Endodermal cell (in vitro differentiated cells): ENCODE measurements at regions not wholly inside any gene's neighbourhood (a gene's known extent, or its start where the extent isn't known, plus 50 kb on each side); places are given as distances from the start of the nearest gene placed in this dataset.

Experiments used
- DNase-seq: peaks from one replicate; pipeline ENCODE4 v3.0.0-alpha.2; 2017
- H3K27ac ChIP-seq: 2 replicates; pipeline ENCODE4 v1.5.1; 2013; ENCODE audit warnings: mild to moderate bottlenecking, low read depth, low read length, moderate library complexity
- H3K27me3 ChIP-seq: 2 replicates; pipeline ENCODE4 v1.6.1; 2013; ENCODE audit warnings: mild to moderate bottlenecking, low read length, moderate library complexity; ENCODE audit not compliant: insufficient read depth, control insufficient read depth, poor library complexity, severe bottlenecking
- H3K36me3 ChIP-seq: 2 replicates; pipeline ENCODE4 v1.7.0; 2013; ENCODE audit warnings: mild to moderate bottlenecking, low read length, moderate library complexity; ENCODE audit not compliant: control insufficient read depth, insufficient read depth
- H3K4me1 ChIP-seq: one replicate; pipeline ENCODE4 v1.7.0; 2013; ENCODE audit warnings: low read length; ENCODE audit not compliant: control insufficient read depth, insufficient read depth
- H3K4me3 ChIP-seq: 2 replicates; pipeline ENCODE4 v1.5.1; 2013; ENCODE audit warnings: mild to moderate bottlenecking, low read length, moderate library complexity
- H3K9ac ChIP-seq: 2 replicates; pipeline ENCODE4 v1.6.1; 2013; ENCODE audit warnings: mild to moderate bottlenecking, low read length, moderate library complexity; ENCODE audit not compliant: poor library complexity, severe bottlenecking; ENCODE audit errors: extremely low read depth
- H3K9me3 ChIP-seq: 2 replicates; pipeline ENCODE4 v1.6.1; 2013; ENCODE audit warnings: mild to moderate bottlenecking, low read length, moderate library complexity; ENCODE audit not compliant: control insufficient read depth
- H3K27ac Mint-ChIP-seq: 2 replicates; pipeline ENCODE4 v1.8.0; 2020; ENCODE audit warnings: mixed read lengths
- H3K27me3 Mint-ChIP-seq: 2 replicates; pipeline ENCODE4 v1.8.0; 2021; ENCODE audit warnings: mild to moderate bottlenecking, mixed read lengths; ENCODE audit not compliant: insufficient read depth
- H3K36me3 Mint-ChIP-seq: 2 replicates; pipeline ENCODE4 v1.8.0; 2020; ENCODE audit warnings: low read depth, mixed read lengths
- H3K4me1 Mint-ChIP-seq: 2 replicates; pipeline ENCODE4 v1.8.0; 2020; ENCODE audit warnings: mixed read lengths
- H3K4me3 Mint-ChIP-seq: 2 replicates; pipeline ENCODE4 v1.8.0; 2020; ENCODE audit warnings: mild to moderate bottlenecking, moderate library complexity, mixed read lengths
- H3K9me3 Mint-ChIP-seq: 2 replicates; pipeline ENCODE4 v1.8.0; 2020; ENCODE audit warnings: mild to moderate bottlenecking, mixed read lengths
- CTCF ChIP-seq: fragments of 200-600 bp; sonication (generic); conservative IDR thresholded peaks from 2 replicates; pipeline ENCODE4 v1.5.0; 2021; ENCODE audit warnings: antibody characterized with exemption, mild to moderate bottlenecking
- WGBS, 2 experiments: methylation state at CpG; one replicate each; pipeline versions ENCODE4 v1.1.5 to v1.1.7; 2013; ENCODE audit warnings: missing lambda C conversion rate in 2 of 2, mixed read lengths in 1 of 2; ENCODE audit not compliant: insufficient coverage in 1 of 2, insufficient read length in 1 of 2; 5-methylcytosine and 5-hydroxymethylcytosine counted together

GRCh38 chr12:92543359-92543758 is 159.4 kb upstream of the PLEKHG7 start:
- H3K27me3 Mint-ChIP-seq, result no peaks in the 10 kb centered on the region
- no peaks in the 10 kb centered on the region for H3K9me3 ChIP-seq
- no peak overlapping the region for H3K4me3 Mint-ChIP-seq
- 94% methylated on average over 1 of the region's 1 CpG; no CpG with 5 or more reads in 1 of the 2 experiments for WGBS, 2 experiments
- H3K27ac ChIP-seq, result no peak overlapping the region
- no peaks in the 10 kb centered on the region for H3K27me3 ChIP-seq
- TF ChIP-seq CTCF, result no peak
- H3K36me3 Mint-ChIP-seq, result no peaks in the 10 kb centered on the region
- peaks cover 11% of the 10 kb centered on the region for H3K4me1 ChIP-seq
- no peaks in the 10 kb centered on the region for H3K36me3 ChIP-seq
- no peak overlapping the region for H3K9ac ChIP-seq
- H3K4me3 ChIP-seq, result no peak overlapping the region
- no peak overlapping the region for H3K27ac Mint-ChIP-seq
- peaks cover 23% of the 10 kb centered on the region for H3K4me1 Mint-ChIP-seq
- H3K9me3 Mint-ChIP-seq, result no peaks in the 10 kb centered on the region
- DNase-seq, result no peak

DNA sequence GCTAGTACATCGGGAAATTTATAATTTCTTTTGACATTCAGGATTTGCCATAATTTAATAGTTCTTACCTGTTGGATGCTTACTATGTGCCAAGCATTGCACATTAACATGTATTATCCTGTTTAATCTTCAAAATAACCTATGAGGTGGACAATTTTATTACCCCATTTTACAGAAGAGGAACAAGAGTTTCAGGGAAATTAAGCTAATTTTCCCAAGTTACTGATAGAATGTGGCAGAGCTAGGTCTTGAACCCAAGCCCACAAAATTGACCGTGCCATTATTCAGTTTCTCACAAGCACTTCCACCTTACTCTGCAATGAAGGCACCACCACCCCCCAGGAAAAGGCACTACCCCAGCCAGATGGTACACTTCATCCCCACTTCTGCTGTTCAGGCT is 161.1 kb upstream of the PLEKHG7 start:
- Histone ChIP-seq H3K9me3 (no peaks in the 10 kb centered on the region), H3K4me3 (no peak overlapping the region), H3K36me3 (no peaks in the 10 kb centered on the region), H3K4me1 (peaks cover 11% of the 10 kb centered on the region), H3K9ac (no peak overlapping the region), H3K27me3 (no peaks in the 10 kb centered on the region), H3K27ac (no peak overlapping the region)
- no peak for TF ChIP-seq CTCF
- Mint-ChIP-seq H3K9me3 (no peaks in the 10 kb centered on the region), H3K27me3 (no peaks in the 10 kb centered on the region), H3K36me3 (no peaks in the 10 kb centered on the region), H3K4me3 (no peak overlapping the region), H3K4me1 (peaks cover 19% of the 10 kb centered on the region), H3K27ac (no peak overlapping the region)
- DNase-seq, result no peak
- WGBS, 2 experiments, result 96 to 100% methylated on average over 1 to 2 of the region's 2 CpGs

DNA sequence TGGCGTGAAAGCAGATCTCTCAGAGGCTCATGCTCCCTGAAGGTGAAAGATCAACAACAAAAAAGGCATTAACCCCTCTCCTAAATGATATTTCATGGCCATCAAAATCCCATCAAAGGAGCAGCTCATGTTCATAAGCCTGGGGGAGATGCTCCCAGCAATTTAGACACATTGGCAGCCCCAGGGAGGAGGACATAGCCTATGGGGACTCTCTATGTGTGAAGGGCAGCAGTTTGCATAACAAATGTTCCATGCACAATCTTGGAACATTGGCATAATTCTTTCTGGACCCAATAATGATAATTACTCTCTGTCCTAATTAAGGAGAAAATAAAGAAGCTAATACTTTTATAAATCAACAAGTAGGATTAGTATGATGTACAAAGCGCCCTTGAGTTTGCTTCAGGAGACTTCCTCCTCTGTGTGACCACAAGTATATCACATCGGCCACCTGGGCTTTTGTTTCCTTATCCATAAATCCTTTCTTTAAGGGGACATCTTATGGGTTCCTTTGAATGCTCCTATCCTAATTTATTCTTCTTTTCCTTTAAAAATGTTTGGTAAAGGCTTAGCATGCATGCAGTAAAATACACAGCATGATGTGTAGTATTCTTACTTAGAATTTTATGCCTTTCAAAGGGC is 161.9 kb upstream of the PLEKHG7 start:
- H3K9me3 Mint-ChIP-seq, result no peaks in the 10 kb centered on the region
- H3K4me3 Mint-ChIP-seq, result no peak overlapping the region
- H3K4me1 ChIP-seq, result peaks cover 11% of the 10 kb centered on the region
- WGBS, 2 experiments, result 80 to 93% methylated on average over 2 to 3 of the region's 3 CpGs
- no peak overlapping the region for H3K27ac Mint-ChIP-seq
- no peaks in the 10 kb centered on the region for H3K36me3 ChIP-seq
- no peaks in the 10 kb centered on the region for H3K9me3 ChIP-seq
- no peaks in the 10 kb centered on the region for H3K27me3 Mint-ChIP-seq
- H3K36me3 Mint-ChIP-seq, result no peaks in the 10 kb centered on the region
- H3K27ac ChIP-seq, result peak overlapping the region; percentile 78
- H3K27me3 ChIP-seq, result no peaks in the 10 kb centered on the region
- peaks cover 15% of the 10 kb centered on the region for H3K4me1 Mint-ChIP-seq
- no peak for TF ChIP-seq CTCF
- no peak overlapping the region for H3K9ac ChIP-seq
- H3K4me3 ChIP-seq, result no peak overlapping the region
- no peak for DNase-seq
